ENCODE measurements at regions not wholly inside any gene's neighbourhood (a gene's known extent, or its start where the extent isn't known, plus 50 kb on each side); places are given as distances from the start of the nearest gene placed in this dataset.
"Not testable (repeated sequence)": the region's sequence is repeated elsewhere in the genome, so short reads cannot be mapped to it uniquely, and the experiment has no call there.

DNA sequence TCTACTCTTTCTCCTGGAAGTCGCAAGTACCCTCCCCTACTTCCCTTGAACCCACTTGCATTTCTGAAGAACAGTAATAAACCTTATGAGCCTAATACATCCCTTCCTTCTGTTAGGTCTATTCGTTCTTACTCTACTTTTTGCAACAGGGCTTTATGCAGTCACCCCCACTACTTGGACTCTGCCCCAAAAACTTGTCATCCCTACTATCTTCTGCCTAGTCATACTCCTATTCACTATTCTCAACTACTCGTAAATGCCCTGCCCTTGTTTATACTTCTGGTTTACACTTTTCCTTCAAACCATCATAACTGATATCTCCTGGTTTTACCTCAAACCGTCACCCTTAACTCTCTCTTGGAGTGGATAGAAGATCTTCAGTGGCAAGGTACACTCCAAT lies 55.2 kb upstream of the SLIT2 start:
- no peak for DNase-seq

DNA sequence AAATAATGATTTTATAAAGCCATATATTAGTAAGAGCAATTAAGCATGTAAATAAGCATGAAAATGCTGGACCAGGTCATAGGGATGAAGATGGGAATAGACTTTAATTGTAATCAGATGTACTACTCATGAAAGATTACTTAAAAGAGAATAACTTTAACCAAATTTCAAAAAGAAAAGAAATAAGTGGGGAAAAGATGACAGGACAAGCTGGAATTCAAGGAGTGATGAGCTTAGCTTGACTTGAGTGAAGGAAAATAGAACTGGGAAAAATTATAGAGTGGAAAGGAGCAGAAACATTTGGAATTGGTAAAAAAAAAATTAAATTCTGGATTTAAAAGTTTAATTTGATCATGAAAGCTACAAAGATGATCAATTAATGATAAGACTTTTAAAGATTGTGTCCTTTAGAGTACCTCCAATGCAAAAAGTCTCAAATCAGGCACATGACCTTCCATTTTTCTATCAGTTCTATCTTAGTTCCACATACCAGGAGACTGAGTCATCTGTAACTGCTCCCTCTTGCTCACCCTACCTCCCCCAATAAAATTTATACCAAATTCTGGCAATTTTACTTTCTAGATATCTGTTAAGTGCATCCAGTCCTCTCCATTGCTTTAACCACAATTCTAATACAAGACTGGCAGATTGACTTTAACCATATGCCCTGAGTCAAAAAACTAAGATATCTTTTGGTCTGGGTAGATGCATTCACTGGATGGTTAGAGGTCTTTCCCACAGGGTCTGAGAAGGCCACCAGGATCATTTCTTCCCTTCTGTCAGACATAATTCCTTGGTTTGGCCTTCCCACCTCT lies 56.4 kb upstream of the SLIT2 start:
- DNase-seq = no peak

GRCh38 chr4:20194123-20195013 lies 57.3 kb upstream of the SLIT2 start:
- no peak for DNase-seq

- no peak for DNase-seq
Measured at GRCh38 chr4:20193141-20193936, 58.4 kb upstream of the SLIT2 start.

GRCh38 chr4:20192736-20193135 lies 59.0 kb upstream of the SLIT2 start:
- no peak for DNase-seq

DNA sequence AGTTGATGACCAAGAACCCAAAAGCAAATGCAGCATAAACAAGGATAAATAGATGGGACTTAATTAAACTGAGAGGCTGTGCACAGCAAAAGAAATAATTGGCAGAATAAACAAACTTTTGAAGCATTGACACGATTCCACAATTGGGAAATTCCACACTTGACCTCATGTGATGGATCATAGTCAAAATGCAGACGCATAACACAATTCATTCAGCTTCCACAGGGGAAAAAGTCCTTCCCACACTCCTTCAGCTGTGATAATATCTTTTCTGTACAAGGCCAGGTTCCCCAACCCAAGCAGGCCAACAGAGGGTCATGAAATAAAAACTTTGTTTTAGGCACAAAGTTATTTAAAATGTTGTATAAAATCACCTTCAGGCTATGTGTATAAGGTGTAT lies 66.6 kb upstream of the SLIT2 start:
- no peak for DNase-seq

DNA sequence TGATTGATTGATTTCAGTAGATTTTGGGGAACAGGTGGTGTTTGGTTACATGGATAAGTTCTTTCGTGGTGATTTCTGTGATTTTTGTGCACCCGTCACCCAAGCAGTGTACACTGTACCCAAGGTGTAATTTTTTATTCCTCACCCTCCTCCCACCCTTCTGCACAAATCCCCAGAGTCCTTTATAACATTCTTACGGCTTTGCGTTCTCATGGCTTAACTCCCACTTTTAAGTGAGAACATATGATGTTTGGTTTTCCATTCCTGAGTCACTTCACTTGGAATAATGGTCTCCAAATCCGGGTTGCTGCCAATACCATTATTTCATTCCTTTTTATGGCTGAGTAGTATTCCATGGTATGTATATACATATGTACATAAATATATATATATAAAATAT lies 68.6 kb upstream of the SLIT2 start:
- not testable (repeated sequence) for DNase-seq

DNA sequence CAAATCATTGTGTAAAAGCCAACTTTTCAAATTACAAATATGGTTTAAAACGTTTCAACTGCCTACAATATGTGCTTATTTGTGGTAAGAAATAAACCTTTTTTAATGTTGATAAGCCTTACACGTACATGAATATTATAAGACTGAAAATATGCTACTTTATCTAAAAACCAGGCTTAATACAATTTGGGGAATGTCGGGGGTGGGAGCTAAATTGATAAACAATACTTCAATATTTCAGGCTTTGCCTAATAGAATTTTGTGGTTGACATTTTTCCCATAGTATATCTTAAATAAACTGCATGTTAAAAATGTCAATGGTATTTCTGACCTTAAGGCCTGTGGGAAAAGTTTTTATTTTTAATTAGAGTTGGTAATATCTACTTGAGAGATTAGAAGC lies 69.8 kb upstream of the SLIT2 start:
- no peak for DNase-seq

DNA sequence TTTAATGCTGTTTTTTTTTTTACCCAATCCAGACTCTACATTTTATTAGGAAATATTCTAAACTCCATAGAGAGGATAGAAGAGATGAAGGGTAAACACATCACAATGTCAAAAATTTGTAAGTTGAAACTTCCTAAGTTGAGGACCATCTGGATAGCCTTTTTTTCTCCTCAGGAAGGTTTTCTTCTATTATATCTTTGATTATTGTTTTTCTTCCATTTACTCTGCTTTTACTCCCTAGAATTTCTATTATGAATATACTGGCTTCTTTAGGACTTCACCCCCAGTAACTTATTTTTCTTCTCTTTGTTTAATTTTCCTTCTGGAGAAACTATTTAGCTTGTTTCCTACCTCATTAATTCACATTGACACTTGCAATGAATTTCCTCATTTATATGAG lies 71.2 kb upstream of the SLIT2 start:
- DNase-seq = no peak

GRCh38 chr4:20178902-20179576 lies 72.7 kb upstream of the SLIT2 start:
- no peak for DNase-seq

- DNase-seq = no peak
Measured at GRCh38 chr4:20176881-20177280, 74.8 kb upstream of the SLIT2 start.

DNA sequence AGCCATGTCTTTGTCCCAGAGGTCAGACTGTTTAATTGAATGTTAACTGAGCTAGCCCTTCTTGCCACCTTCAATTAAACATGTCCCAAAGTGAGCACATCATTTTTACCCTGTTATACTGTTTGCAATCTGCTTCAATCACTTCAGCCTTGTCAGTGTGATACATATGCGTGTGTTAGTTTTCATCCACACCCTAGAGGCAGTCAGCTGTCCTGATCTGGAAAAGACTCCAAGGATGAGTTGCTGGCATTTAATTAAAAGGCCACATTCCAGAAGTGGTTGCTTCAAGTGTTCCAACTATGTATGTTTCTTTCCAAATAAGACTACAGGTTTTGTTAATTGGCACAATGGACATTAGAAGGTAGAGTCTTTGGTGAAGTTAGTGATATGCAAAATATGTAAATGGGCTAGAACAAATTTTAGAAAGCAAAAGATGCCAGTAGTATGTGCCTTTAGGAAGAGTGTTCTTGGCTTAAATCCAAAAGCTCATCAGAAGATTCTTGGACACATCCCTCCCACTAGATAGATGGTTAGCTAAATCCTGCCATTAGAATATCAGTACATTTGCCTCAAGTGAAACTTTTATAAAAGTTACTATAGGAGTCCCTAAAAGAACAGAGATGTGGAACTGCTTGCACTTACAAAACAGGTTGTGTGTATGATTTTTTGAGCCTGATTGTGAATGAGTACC lies 79.5 kb upstream of the SLIT2 start:
- no peak for DNase-seq

DNA sequence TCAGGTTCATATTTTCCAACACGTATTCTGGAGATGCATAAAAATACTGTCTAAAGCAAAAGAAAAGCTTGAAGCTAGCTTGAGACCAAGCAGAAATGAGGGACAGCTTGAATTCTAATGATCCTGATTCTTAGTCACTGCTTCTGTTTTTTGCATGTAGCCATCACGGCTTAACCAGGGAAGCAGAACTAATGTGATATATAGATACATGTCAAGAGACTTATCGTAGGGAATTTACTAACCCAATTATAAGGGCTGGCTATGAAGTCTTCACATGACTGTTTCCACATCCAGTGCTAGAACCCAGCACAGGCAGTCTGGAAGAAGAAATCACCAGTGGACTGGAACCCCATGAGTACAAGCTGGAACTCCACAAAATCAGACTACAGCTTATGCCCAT lies 85.2 kb upstream of the SLIT2 start:
- DNase-seq = no peak

- DNase-seq = no peak
Measured at GRCh38 chr4:20159516-20159915, 92.2 kb upstream of the SLIT2 start.

GRCh38 chr4:20158195-20158594 lies 93.5 kb upstream of the SLIT2 start:
- no peak for DNase-seq

DNA sequence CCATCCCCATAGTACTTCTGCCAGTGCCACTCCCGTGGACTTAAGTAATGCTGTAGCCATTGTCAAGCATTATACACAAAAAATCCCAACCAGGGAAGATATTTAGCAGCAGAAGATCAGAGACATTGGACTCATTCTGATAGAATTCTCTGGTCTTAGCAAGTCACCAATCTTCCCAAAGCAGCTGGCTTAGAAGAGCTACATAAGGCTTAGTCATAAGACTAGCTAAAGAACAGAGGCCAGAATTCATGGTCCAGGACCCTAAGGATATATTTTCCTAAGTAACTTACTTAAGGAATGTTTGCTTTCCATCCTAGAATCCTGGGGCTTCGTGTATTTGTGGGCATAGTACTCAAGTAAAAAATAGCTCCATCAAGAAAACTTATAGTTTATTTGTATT lies 100.3 kb upstream of the SLIT2 start:
- no peak for DNase-seq

DNA sequence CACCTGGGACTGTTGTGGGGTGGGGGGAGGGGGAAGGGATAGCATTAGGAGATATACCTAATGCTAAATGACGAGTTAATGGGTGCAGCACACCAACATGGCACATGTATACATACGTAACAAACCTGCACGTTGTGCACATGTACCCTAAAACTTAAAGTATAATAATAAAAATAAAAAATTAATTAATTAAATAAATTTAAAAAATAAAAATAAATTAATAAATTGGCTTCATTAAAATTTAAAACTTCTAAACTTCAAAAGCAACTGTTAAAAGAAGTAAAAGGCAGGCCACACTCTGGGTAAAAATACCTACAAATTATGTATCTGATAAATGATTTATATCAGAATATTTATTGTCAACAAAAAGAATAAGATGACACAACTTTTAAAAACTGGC lies 102.6 kb upstream of the SLIT2 start:
- DNase-seq = not testable (repeated sequence)

DNA sequence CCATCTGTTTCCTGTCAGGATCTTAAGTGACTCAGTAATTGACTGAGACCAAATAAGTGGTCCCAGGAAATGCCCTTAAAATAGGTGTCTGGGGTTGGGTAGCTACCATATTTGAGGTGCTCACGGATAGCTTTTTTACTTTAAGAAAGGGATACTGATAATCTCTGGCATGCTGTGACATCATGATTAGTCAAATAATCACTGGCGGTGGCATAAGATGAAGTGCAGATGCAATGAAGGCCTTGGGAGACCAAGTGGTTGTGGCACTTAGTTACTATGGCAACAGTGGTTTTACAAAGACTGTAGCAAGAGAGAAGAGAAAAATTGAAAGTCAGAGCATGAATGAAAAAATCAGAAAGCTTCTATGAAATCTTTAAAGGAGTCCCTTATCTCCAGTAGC lies 114.5 kb upstream of the SLIT2 start:
- DNase-seq = no peak

- no peak for DNase-seq
Measured at GRCh38 chr4:20127626-20128025, 124.1 kb upstream of the SLIT2 start.

GRCh38 chr4:20126906-20127305 lies 124.8 kb upstream of the SLIT2 start:
- no peak for DNase-seq

GRCh38 chr4:20124317-20125026 lies 127.2 kb upstream of the SLIT2 start:
- no peak for DNase-seq

Measured in stimulated activated naive CD4-positive, alpha-beta T cell treated with Interleukin-2 at 50 U/mL for 16 hours (primary cell).